GM13977 (cell line): ENCODE measurements at regions not wholly inside any gene's neighbourhood (a gene's known extent, or its start where the extent isn't known, plus 50 kb on each side); places are given as distances from the start of the nearest gene placed in this dataset.

Experiments used
- DNase-seq: peaks from one replicate; pipeline ENCODE4 v3.0.0; 2012; ENCODE audit warnings: low spot score
- CTCF ChIP-seq: IDR thresholded peaks from 2 replicates; pipeline ENCODE4 v1.5.1; 2012; ENCODE audit warnings: mild to moderate bottlenecking, control low read depth; ENCODE audit not compliant: insufficient read depth; ENCODE audit errors: extremely low read depth, missing control alignments
- in situ Hi-C: fragments of 300-500 bp; cut with MboI; formaldehyde crosslinking; loops from one replicate; pipeline ENCODE4 v1.12.0; 2022; ENCODE audit warnings: low sequenced_read_pairs, low pct_unique_long_range_greater_than_20kb, mixed read lengths, inconsistent platforms; ENCODE audit not compliant: unreplicated experiment

GRCh38 chr16:65524231-65524630 lies 402.4 kb upstream of the CDH11 start:
- no peak for TF ChIP-seq CTCF
- no peak for DNase-seq
- in situ Hi-C loops, result no loop called here

GRCh38 chr16:65523283-65523944 lies 401.6 kb upstream of the CDH11 start:
- TF ChIP-seq CTCF, result no peak
- in situ Hi-C loops, result no loop called here
- no peak for DNase-seq

- no peak for DNase-seq
- TF ChIP-seq CTCF, result no peak
- in situ Hi-C loops, result no loop called here
Measured at GRCh38 chr16:65522412-65522811, 400.5 kb upstream of the CDH11 start.

- in situ Hi-C loops, result no loop called here
- no peak for TF ChIP-seq CTCF
- no peak for DNase-seq
Measured at GRCh38 chr16:65521633-65522328, 399.9 kb upstream of the CDH11 start.

GRCh38 chr16:65519402-65519801 lies 397.5 kb upstream of the CDH11 start:
- no peak for TF ChIP-seq CTCF
- no peak for DNase-seq
- in situ Hi-C loops, result no loop called here

GRCh38 chr16:65515193-65515592 lies 393.3 kb upstream of the CDH11 start:
- no peak for TF ChIP-seq CTCF
- in situ Hi-C loops, result no loop called here
- DNase-seq, result no peak
